H1 (cell line): ENCODE measurements at regions not wholly inside any gene's neighbourhood (a gene's known extent, or its start where the extent isn't known, plus 50 kb on each side); places are given as distances from the start of the nearest gene placed in this dataset.

Source experiments
- CTCF ChIA-PET: fragments of 300-600 bp; sonication (Branson Sonifier 250); formaldehyde crosslinking; loops from one replicate; lab custom pipeline; 2021; ENCODE audit not compliant: partially characterized antibody; lab: Charles Lee
- POLR2A ChIA-PET: fragments of 300-600 bp; sonication (Branson Sonifier 250); formaldehyde crosslinking; loops from one replicate; lab custom pipeline; 2021; ENCODE audit warnings: inconsistent platforms; ENCODE audit not compliant: partially characterized antibody; lab: Charles Lee
- DNase-seq, 2 experiments: peaks; one replicate each; pipeline versions ENCODE4 v3.0.0 to v3.0.0-alpha.2; 2010 to 2022; ENCODE audit warnings: low spot score in 2 of 2, low read depth in 1 of 2, mixed read lengths in 1 of 2
- FAIRE-seq: peaks from 2 replicates; lab custom pipeline; 2011; peaks lifted over from hg19 to GRCh38; lab: Jason Lieb, UNC
- H2AFZ ChIP-seq: 2 replicates; pipeline ENCODE4 v1.8.1; 2012; ENCODE audit warnings: low read length, inconsistent platforms
- H2AK5ac ChIP-seq: 2 replicates; pipeline ENCODE4 v1.6.1; 2013; ENCODE audit warnings: low read depth, low read length
- H2BK120ac ChIP-seq: replicated peaks from 2 replicates; pipeline ENCODE3; 2013; ENCODE audit warnings: low read depth, low read length, inconsistent platforms
- H2BK12ac ChIP-seq: 2 replicates; pipeline ENCODE4 v1.6.1; 2013; ENCODE audit warnings: low read depth, low read length
- H2BK15ac ChIP-seq: 2 replicates; pipeline ENCODE4 v1.6.1; 2013; ENCODE audit warnings: low read length
- H2BK20ac ChIP-seq: 2 replicates; pipeline ENCODE4 v1.6.1; 2013; ENCODE audit warnings: low read length
- H2BK5ac ChIP-seq: 2 replicates; pipeline ENCODE4 v1.6.1; 2013; ENCODE audit warnings: low read depth, low read length
- H3K14ac ChIP-seq: 2 replicates; pipeline ENCODE4 v1.6.1; 2013; ENCODE audit warnings: inconsistent platforms; ENCODE audit not compliant: insufficient read length
- H3K18ac ChIP-seq: 2 replicates; pipeline ENCODE4 v1.6.1; 2013; ENCODE audit warnings: low read length; ENCODE audit errors: extremely low read depth
- H3K23ac ChIP-seq: 2 replicates; pipeline ENCODE4 v1.6.1; 2013; ENCODE audit warnings: inconsistent platforms; ENCODE audit not compliant: insufficient read length
- H3K23me2 ChIP-seq: 2 replicates; pipeline ENCODE4 v1.6.1; 2013; ENCODE audit warnings: low read depth, low read length
- H3K27ac ChIP-seq: 2 replicates; pipeline ENCODE4 v1.6.1; 2011; ENCODE audit warnings: low read depth, low read length, inconsistent platforms
- H3K27me3 ChIP-seq, 4 experiments: replicated peaks in 1 of 4; 1 replicate in 1 of 4; 2 replicates in 3 of 4; pipeline versions ENCODE4 v1.6.1 to v1.8.1; 2011 to 2013; ENCODE audit warnings: low read length in 3 of 4, mild to moderate bottlenecking in 3 of 4, inconsistent platforms in 2 of 4, mixed read lengths in 2 of 4, moderate library complexity in 1 of 4; ENCODE audit not compliant: control insufficient read depth in 3 of 4, insufficient read depth in 3 of 4; ENCODE audit errors: extremely low read depth in 1 of 4
- H3K36me3 ChIP-seq, 4 experiments: 2 replicates each; pipeline versions ENCODE4 v1.6.1 to v1.8.1; 2011 to 2013; ENCODE audit warnings: mild to moderate bottlenecking in 4 of 4, low read length in 3 of 4, moderate library complexity in 2 of 4, control low read depth in 1 of 4, inconsistent platforms in 1 of 4; ENCODE audit not compliant: insufficient read depth in 4 of 4, control insufficient read depth in 2 of 4
- H3K4ac ChIP-seq: replicated peaks from 2 replicates; pipeline ENCODE3; 2013; ENCODE audit warnings: low read length, low read depth, mixed read lengths, inconsistent platforms; ENCODE audit not compliant: insufficient read length
- H3K4me1 ChIP-seq, 4 experiments: replicated peaks in 1 of 4; 1 replicate in 1 of 4; 2 replicates in 3 of 4; pipeline versions ENCODE4 v1.6.1 to v1.8.1; 2011 to 2013; ENCODE audit warnings: low read length in 3 of 4, inconsistent platforms in 2 of 4, mixed read lengths in 1 of 4; ENCODE audit not compliant: insufficient read depth in 4 of 4, control insufficient read depth in 3 of 4
- H3K4me2 ChIP-seq, 2 experiments: 2 replicates each; pipeline versions ENCODE4 v1.6.1 to v1.8.1; 2011 to 2013; ENCODE audit warnings: low read depth in 2 of 2, low read length in 2 of 2, control low read depth in 1 of 2, inconsistent platforms in 1 of 2, mild to moderate bottlenecking in 1 of 2; ENCODE audit not compliant: insufficient read depth in 1 of 2
- H3K4me3 ChIP-seq, 4 experiments: fragments of 200-600, 300-600 bp in 1 of 4; sonication (generic), shearing (Covaris generic), sonication (Bioruptor Twin) in 1 of 4; 2 replicates each; pipeline versions ENCODE4 v1.5.1 to v1.8.1; 2011 to 2016; ENCODE audit warnings: low read length in 4 of 4, low read depth in 3 of 4, control low read depth in 2 of 4, inconsistent platforms in 2 of 4, mild to moderate bottlenecking in 2 of 4, mixed read lengths in 1 of 4, moderate library complexity in 1 of 4; ENCODE audit not compliant: insufficient read depth in 2 of 4; ENCODE audit errors: extremely low read depth in 1 of 4
- H3K56ac ChIP-seq: replicated peaks from 2 replicates; pipeline ENCODE3; 2013; ENCODE audit warnings: low read depth, mild to moderate bottlenecking, mixed read lengths, low read length, inconsistent platforms; ENCODE audit not compliant: insufficient read length
- H3K79me1 ChIP-seq: 2 replicates; pipeline ENCODE4 v1.6.1; 2013; ENCODE audit warnings: low read depth, low read length, control low read depth
- H3K79me2 ChIP-seq, 2 experiments: 2 replicates each; pipeline versions ENCODE4 v1.6.1 to v1.8.1; 2012 to 2013; ENCODE audit warnings: low read length in 2 of 2, mild to moderate bottlenecking in 2 of 2, inconsistent platforms in 1 of 2; ENCODE audit not compliant: insufficient read depth in 2 of 2, control insufficient read depth in 1 of 2
- H3K9ac ChIP-seq, 4 experiments: replicated peaks in 1 of 4; 1 replicate in 1 of 4; 2 replicates in 3 of 4; pipeline versions ENCODE4 v1.6.1 to v1.8.1; 2011 to 2013; ENCODE audit warnings: low read depth in 3 of 4, low read length in 3 of 4, control low read depth in 2 of 4, mild to moderate bottlenecking in 2 of 4, moderate library complexity in 2 of 4, inconsistent platforms in 1 of 4; ENCODE audit errors: extremely low read depth in 1 of 4
- H3K9me3 ChIP-seq, 2 experiments: 2 replicates each; pipeline versions ENCODE4 v1.6.1 to v1.8.1; 2012 to 2013; ENCODE audit warnings: mild to moderate bottlenecking in 2 of 2, moderate library complexity in 2 of 2, control low read depth in 1 of 2, inconsistent platforms in 1 of 2, low read depth in 1 of 2, low read length in 1 of 2, mixed read lengths in 1 of 2; ENCODE audit not compliant: insufficient read depth in 2 of 2
- H4K20me1 ChIP-seq, 2 experiments: replicated peaks in 1 of 2; 2 replicates each; pipeline versions ENCODE3 to v1.8.1; 2011 to 2013; ENCODE audit warnings: inconsistent platforms in 2 of 2, low read length in 2 of 2, mild to moderate bottlenecking in 1 of 2; ENCODE audit not compliant: insufficient read depth in 2 of 2, control insufficient read depth in 1 of 2
- H4K5ac ChIP-seq: 2 replicates; pipeline ENCODE4 v1.6.1; 2013; ENCODE audit warnings: low read length, low read depth, mixed read lengths, inconsistent platforms; ENCODE audit not compliant: insufficient read length
- H4K8ac ChIP-seq: 2 replicates; pipeline ENCODE4 v1.8.0; 2013; ENCODE audit warnings: mild to moderate bottlenecking, moderate library complexity, low read length, inconsistent platforms; ENCODE audit not compliant: insufficient read depth; ENCODE audit errors: extremely low read depth
- H4K91ac ChIP-seq: replicated peaks from 2 replicates; pipeline ENCODE3; 2013; ENCODE audit warnings: low read length, mixed read lengths, inconsistent platforms; ENCODE audit not compliant: insufficient read length
- NRF1 ChIP-seq: IDR thresholded peaks from 2 replicates; pipeline ENCODE4 v1.6.1; 2011; ENCODE audit warnings: mild to moderate bottlenecking, low read depth, low read length, improper control_type of control experiment
- SP2 ChIP-seq: IDR thresholded peaks from 2 replicates; pipeline ENCODE4 v1.6.1; 2012; ENCODE audit warnings: mild to moderate bottlenecking, low read length, inconsistent platforms
- TCF12 ChIP-seq: IDR thresholded peaks from 2 replicates; pipeline ENCODE4 v1.6.1; 2011; ENCODE audit warnings: low read depth, mild to moderate bottlenecking, low read length
- WGBS, 2 experiments: shearing (Covaris generic) in 1 of 2; methylation state at CpG; one replicate each; pipeline versions ENCODE4 v1.1.6 to v1.1.7; 2013 to 2015; ENCODE audit warnings: low lambda C conversion rate in 2 of 2, mixed read lengths in 2 of 2, inconsistent platforms in 1 of 2, low coverage in 1 of 2, missing lambda C conversion rate in 1 of 2; ENCODE audit not compliant: insufficient replicate concordance in 2 of 2, insufficient coverage in 1 of 2, insufficient read length in 1 of 2; ENCODE audit errors: extremely low coverage in 1 of 2, missing lambda C conversion rate in 1 of 2; 5-methylcytosine and 5-hydroxymethylcytosine counted together
- TF ChIP-seq, protein P1 (sequence below), 3 experiments: IDR thresholded peaks; 1 replicate in 2 of 3; 2 replicates in 1 of 3; pipeline versions ENCODE4 v1.5.1 to v1.6.1; 2011; ENCODE audit warnings: low read length in 3 of 3, mild to moderate bottlenecking in 3 of 3, inconsistent platforms in 2 of 3, low read depth in 1 of 3, moderate library complexity in 1 of 3; ENCODE audit not compliant: insufficient read depth in 1 of 3; ENCODE audit errors: control extremely low read depth in 1 of 3
- TF ChIP-seq, protein P2 (sequence below): IDR thresholded peaks from 2 replicates; pipeline ENCODE4 v1.6.1; 2012; ENCODE audit warnings: inconsistent platforms

DNA sequence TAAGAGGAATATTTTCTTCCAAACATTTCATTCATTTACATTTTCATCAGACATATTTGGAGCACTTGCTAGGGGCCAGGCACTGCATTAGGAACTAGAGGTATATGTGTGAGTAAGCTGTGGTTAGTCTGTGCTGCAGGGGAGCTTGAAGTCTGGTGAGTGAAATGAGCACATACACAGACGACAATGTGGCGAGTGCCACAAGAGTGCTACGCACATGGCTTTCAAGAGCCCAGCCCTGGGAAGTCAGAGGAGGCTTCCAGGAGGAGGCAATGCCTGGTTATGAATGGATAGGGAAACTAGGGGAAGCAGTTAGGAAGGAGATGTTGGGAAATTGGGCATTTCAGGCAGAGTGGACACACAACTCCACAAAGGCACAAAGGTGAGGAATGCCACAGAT, 171.8 kb downstream of the IER5 start:
- no peak overlapping the region for H3K18ac ChIP-seq
- H3K27me3 ChIP-seq, result peaks cover 0 to 4% (median 0%) of the 10 kb centered on the region in 4 experiments; a peak in 1 of 7 replicates
- H2BK15ac ChIP-seq, result no peak overlapping the region
- WGBS, 2 experiments, result 89% methylated on average over 3 of the region's 3 CpGs; no CpG with 5 or more reads in 1 of the 2 experiments
- no peak overlapping the region for H2AFZ ChIP-seq
- no peak overlapping the region for H2BK20ac ChIP-seq
- POLR2A ChIA-PET, result no interaction called here
- H3K23me2 ChIP-seq, result no peaks in the 10 kb centered on the region
- no peak overlapping the region for H2BK5ac ChIP-seq
- no peak overlapping the region for H3K14ac ChIP-seq
- no peak overlapping the region for H3K56ac ChIP-seq
- no peak overlapping the region for H3K27ac ChIP-seq
- H2AK5ac ChIP-seq, result no peak overlapping the region
- no peaks in the 10 kb centered on the region for H3K4me1 ChIP-seq
- FAIRE-seq, result no peak
- no peak overlapping the region for H3K9ac ChIP-seq
- no peaks in the 10 kb centered on the region for H4K20me1 ChIP-seq
- H2BK12ac ChIP-seq, result no peak overlapping the region
- TF ChIP-seq SP2 (no peak), TCF12 (no peak), NRF1 (no peak)
- TF ChIP-seq, protein P1, sequence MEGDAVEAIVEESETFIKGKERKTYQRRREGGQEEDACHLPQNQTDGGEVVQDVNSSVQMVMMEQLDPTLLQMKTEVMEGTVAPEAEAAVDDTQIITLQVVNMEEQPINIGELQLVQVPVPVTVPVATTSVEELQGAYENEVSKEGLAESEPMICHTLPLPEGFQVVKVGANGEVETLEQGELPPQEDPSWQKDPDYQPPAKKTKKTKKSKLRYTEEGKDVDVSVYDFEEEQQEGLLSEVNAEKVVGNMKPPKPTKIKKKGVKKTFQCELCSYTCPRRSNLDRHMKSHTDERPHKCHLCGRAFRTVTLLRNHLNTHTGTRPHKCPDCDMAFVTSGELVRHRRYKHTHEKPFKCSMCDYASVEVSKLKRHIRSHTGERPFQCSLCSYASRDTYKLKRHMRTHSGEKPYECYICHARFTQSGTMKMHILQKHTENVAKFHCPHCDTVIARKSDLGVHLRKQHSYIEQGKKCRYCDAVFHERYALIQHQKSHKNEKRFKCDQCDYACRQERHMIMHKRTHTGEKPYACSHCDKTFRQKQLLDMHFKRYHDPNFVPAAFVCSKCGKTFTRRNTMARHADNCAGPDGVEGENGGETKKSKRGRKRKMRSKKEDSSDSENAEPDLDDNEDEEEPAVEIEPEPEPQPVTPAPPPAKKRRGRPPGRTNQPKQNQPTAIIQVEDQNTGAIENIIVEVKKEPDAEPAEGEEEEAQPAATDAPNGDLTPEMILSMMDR (IDR thresholded peaks at IDR 0.05; ENCODE audit: control extremely low read depth in 1 of 3, insufficient read depth in 1 of 3, low read depth in 1 of 3, low read length in 3 of 3), result no peak
- TF ChIP-seq, protein P2, sequence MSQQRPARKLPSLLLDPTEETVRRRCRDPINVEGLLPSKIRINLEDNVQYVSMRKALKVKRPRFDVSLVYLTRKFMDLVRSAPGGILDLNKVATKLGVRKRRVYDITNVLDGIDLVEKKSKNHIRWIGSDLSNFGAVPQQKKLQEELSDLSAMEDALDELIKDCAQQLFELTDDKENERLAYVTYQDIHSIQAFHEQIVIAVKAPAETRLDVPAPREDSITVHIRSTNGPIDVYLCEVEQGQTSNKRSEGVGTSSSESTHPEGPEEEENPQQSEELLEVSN, result no peak
- TF ChIP-seq, all 59 proteins: peak for 0
- CTCF ChIA-PET, result interaction anchor here (1.0 to 1.3 kb wide), 2 partner anchors 70 to 165 kb away, joined by 3 read pairs; no protein-coding TSS in a partner anchor
- Histone ChIP-seq H4K5ac (no peak overlapping the region), H4K91ac (no peak overlapping the region), H2BK120ac (no peak overlapping the region), H3K79me2 (no peaks in the 10 kb centered on the region), H3K36me3 (no peaks in the 10 kb centered on the region; a peak in 1 of 8 replicates), H3K9me3 (peaks cover 5 to 6% of the 10 kb centered on the region in 2 experiments), H3K4ac (no peak overlapping the region), H3K4me3 (no peak overlapping the region), H3K79me1 (no peaks in the 10 kb centered on the region), H4K8ac (no peak overlapping the region), H3K23ac (no peak overlapping the region), H3K4me2 (no peak overlapping the region)
- DNase-seq, result no peak
